ENCODE measurements at regions not wholly inside any gene's neighbourhood (a gene's known extent, or its start where the extent isn't known, plus 50 kb on each side); places are given as distances from the start of the nearest gene placed in this dataset.

DNA sequence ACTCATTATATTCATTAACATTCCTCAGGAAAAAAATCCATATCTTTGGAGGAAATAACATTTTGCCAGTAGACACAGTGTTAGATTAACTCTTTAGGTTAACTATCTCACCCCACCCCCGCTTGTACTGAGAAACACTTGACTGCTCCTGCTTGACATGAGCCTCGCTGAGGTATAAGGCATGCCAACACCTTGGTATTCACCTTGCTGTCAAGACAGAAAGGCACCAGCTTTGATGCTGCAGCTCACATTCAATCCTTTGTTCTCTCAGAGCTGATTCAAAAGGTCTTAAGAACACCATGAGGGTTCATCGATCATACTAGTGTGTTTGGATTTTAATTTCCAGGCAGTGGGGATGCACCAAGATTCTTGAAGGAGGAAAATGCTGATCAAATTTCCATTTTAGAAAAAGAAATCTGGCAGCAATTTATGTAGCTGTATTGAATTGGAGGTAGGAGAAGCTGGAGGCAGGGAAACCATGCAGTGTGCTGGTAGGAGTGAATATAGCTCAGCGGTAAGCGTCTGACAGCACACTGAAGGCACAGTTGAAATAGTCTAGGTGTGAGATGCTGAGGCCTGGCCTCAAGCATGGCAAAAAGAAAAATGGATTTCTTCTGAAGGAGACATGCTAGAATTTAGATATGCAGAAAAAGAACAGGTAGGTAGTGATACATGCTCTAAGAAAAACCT, 108.0 kb upstream of the ST6GALNAC5 start:
- no peak for DNase-seq (ENCODE audit: low spot score)
- intact Hi-C loops (cut with DNase I) = no loop called here

DNA sequence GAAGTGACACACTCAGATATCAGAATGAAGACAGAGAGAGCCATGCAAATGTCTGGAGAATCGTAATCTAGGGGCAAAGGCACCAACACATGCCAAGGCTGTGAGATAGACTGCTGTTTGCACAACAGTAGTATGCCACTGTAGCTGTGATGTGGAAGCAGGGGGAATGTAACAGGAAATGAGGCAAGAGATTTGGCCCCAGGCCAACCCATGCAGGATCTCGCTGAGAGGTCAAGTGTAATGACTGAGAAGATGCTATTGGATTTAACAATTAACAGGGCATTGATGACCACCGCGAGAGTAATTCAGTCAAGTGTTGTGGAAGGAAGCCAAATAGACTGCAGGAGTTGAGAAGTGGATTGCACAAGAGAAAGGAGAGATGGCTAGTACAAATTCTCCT, 107.3 kb upstream of the ST6GALNAC5 start:
- no peak for DNase-seq (ENCODE audit: low spot score)
- intact Hi-C loops (cut with DNase I) = no loop called here

DNA sequence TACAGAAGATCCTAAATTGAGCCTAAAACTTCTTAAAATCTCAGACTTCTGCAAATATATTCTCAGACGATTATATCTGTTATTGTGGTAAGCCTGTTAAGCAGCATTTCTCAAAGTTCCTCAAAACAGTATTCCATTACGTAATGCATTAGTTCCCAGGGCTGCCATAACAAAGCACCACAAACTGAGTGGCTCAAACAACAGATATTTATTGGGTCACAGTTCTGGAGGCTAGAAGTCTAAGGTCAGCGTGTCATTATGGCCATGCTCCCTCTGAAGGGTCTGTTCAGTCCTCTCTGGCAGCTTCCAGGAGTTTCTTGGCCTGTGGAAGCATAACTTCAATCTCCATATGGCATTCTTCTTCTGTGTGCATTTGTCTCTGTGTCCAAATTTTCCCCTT, 103.5 kb upstream of the ST6GALNAC5 start:
- intact Hi-C loops (cut with DNase I) = no loop called here
- no peak for DNase-seq (ENCODE audit: low spot score)

DNA sequence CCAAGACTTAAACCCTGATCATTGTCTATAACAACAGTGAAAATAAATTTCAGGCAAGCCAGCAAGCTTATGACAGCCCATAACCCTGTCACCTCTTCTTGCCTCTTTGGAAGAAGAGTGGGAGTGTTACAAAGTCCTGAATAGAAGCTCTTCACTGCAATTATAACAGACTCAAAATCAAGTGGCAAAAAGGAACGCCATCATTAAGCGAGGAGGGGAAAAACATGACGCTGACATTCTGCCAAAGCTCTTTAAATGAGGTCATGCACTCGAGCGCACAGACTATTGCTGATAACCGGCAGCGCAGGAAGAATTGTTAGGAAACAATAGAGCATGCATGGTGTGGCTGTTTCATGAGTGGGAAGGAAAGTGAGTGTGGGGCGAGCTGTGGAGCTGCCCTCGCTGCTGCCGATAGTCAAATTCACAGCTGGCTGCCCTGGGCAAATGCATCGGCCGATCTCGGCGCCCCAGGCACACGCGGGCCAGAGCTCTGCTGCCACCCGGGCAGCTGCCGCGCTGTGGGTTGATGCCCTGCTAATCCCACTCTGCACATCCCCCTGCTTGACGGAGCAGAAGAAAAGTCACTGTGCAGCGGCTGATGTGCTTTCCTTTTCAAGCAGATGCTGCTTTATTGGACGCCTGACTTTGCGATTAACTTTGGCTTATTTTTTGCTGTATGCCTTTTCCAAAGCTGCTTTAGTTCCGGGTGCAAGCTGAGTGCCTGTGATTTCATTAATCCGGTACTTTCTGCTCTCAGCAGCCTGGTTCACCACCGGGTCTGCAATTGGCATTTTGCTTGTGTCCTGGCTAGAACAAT, 102.4 kb upstream of the ST6GALNAC5 start:
- intact Hi-C loops (cut with DNase I) = no loop called here
- DNase-seq (ENCODE audit: low spot score) = no peak

DNA sequence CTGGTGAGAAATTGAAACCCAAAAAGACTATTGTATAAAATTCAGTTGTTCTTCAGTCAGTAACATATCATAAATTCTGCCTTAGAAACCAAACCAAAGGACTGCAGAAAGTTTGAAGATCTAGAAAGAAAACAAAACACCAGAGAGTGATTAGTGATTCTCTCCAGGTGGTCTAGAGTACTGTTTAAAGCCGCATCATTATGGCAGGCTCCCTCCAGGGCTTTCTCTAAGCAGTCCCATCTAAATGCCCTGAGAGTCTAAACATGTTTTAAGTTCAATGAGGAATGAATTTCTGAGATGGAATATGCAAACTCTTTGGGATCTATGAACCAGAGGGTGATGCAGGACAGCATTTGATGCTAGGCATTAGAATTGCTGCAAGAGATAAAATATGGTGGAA, 100.9 kb upstream of the ST6GALNAC5 start:
- intact Hi-C loops (cut with DNase I) = no loop called here

DNA sequence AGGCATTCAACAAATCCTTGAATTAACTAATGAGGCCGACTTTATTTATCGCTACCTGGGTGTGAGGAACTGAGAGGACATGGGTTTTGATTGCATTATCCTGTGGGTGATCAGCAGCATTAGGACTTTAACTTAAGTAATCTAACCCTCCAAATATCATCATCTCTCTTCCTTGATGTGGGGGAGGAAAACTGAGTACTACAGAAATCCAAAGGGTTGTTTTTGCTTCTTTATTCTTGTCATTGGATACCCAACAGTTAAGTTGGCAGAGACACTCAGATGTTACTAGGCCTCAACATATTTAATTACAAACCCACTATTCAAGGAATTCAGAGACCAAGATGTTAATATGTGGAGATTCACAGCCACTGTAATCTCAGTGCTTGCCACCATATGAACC, 97.4 kb upstream of the ST6GALNAC5 start:
- intact Hi-C loops (cut with DNase I) = no loop called here
- no peak for DNase-seq (ENCODE audit: low spot score)

More for the DNA sequence above, 100.9 kb upstream of the ST6GALNAC5 start:
- DNase-seq (ENCODE audit: low spot score) = no peak

DNA sequence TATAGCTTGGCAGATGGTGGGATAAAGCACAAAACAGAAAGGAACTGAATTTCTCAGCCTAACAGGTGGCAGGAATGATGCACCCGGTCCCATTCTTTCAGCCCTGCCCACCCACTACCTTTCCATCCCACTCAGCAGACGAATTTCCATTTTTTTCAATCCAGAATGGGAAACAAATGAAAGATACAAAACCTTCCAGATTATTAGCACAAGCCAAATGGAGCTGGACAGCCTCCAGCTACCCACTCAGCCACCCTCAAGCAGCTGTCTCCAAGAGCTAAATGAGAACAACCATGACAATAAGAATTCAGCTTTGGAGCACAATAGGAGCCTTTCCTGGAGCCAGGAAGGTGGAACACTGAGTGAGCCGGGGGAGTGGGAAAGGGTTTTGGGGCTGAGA, 96.3 kb upstream of the ST6GALNAC5 start:
- no peak for DNase-seq (ENCODE audit: low spot score)
- intact Hi-C loops (cut with DNase I) = no loop called here

DNA sequence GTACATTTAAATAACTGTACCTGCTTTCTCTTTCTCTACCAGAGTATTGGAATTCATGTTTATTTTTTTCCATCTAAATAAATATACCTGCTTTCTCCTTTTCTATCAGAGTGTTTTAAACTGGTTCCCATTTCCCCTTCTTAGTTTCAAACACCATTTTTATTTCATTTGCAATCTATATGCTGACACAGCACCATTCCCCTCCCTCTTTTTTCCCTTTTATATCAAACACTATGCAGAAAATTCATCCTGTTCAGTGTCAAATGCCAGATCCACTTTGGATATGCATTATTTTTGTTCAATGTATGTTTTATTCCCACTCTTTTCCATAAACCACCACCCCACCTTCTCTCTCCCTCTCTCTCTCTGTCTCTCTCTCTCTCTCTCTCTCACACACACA, 85.8 kb upstream of the ST6GALNAC5 start:
- intact Hi-C loops (cut with DNase I) = no loop called here
- no peak for DNase-seq (ENCODE audit: low spot score)

DNA sequence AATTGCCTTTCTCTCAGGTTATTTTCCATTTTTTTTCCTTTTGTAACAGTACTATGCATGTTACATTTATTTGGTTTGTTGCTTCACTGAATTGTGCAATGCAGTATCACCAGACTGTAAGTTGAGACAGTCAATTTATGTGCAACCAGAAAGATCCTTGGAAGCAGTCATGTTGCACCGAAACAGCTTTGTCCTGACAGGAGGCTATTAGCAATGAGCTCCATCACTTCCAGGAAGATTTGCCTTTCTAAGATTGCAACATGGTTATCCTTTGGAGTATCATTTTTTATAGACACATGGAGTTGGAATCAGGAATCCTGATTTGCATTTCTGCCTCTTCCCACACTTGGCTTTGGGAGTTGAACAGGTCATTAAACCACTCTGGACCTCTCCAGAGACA, 84.5 kb upstream of the ST6GALNAC5 start:
- intact Hi-C loops (cut with DNase I) = no loop called here
- DNase-seq (ENCODE audit: low spot score) = no peak

DNA sequence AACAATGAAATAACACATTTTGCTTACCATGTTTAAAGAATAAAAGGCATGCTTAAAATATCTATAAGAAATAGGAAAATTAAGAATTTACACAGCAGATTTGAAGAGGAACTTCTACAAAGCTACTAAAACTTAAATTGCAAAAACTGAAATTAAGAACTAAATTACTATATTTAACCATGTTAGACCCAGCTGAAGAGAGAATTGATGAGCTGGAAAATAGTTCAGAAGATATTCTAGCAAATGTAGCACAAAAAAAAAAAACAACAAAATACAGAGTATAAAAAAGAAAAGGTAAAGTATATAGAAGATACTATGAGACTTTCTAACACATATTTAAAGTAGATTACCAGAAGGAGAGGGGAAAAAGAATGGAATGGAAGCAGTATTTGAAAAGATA, 82.8 kb upstream of the ST6GALNAC5 start:
- no peak for DNase-seq (ENCODE audit: low spot score)
- intact Hi-C loops (cut with DNase I) = no loop called here

DNA sequence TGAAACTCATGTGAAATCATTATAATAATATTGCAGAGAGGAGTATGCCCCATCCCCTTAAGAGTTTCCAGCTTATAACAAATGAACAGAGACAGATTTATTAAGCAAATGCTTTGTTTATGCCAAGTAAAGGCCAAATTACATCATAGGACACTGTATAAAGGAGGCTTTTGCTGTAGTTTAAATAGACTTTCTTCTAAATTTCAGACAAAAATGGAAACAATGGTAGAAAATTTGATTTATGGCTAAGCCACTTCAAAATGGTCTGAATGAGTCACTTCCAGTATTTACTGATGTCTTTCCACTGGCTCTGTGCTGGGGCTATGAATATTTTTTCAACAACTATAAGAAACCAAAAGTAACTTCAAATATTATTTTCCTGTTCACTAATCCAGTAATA, 81.1 kb upstream of the ST6GALNAC5 start:
- intact Hi-C loops (cut with DNase I) = no loop called here
- no peak for DNase-seq (ENCODE audit: low spot score)

DNA sequence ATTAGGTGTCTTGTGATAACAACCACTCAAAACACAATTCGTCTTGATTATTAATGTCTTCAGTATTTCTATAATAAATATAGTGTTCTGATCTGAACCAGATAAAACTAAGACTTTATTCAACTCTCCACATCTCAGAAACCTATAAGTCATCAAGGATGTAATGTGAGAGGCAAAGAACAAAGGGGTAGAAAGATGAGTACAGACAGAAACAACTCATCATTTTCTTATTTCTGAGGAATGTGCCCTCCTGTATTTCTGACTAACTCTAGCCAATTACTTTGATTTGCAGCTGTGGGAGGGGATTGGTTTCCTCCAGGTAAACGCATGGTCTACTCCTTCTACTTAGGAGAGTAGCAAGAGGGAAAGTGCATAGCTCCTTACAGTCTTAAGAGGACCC, 73.7 kb upstream of the ST6GALNAC5 start:
- DNase-seq (ENCODE audit: low spot score) = no peak
- intact Hi-C loops (cut with DNase I) = no loop called here

DNA sequence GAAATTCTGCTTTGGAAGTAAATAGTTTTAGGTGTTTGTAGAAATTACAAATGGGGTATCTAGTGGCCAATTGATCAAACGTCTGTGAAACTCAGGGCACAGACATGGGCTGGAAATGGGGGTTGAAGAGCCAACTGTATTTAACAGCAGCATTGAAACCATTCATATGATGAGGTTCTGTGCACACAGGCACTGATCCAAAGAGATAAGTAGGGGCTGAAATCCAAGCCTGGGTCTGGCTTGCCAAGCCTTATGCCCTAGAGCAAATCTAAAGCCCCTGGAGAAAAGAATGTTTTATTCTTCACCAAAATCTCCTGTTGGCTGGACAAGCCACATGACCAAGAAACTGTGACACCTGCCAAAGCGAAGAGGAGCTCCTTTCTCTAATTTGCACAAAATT, 67.6 kb upstream of the ST6GALNAC5 start:
- intact Hi-C loops (cut with DNase I) = no loop called here
- no peak for DNase-seq (ENCODE audit: low spot score)

DNA sequence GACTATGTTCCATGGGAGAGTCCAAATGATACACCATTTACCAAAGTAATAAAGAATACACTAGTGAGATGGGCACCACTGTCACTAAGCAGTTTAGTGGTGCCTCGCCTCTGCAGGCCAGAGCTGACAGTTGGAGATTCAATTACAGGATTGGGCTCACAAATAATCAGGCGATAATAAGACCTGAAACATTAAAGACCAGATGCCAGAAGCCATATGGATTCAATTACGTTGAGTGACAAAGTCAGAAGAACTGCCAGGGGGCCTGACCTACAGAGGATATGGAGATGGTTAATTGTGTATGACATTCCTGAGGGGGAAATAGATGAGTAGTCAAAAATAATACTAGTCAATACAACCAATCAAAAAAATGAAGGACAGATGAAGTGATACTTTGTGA, 65.2 kb upstream of the ST6GALNAC5 start:
- intact Hi-C loops (cut with DNase I) = no loop called here
- DNase-seq (ENCODE audit: low spot score) = no peak

DNA sequence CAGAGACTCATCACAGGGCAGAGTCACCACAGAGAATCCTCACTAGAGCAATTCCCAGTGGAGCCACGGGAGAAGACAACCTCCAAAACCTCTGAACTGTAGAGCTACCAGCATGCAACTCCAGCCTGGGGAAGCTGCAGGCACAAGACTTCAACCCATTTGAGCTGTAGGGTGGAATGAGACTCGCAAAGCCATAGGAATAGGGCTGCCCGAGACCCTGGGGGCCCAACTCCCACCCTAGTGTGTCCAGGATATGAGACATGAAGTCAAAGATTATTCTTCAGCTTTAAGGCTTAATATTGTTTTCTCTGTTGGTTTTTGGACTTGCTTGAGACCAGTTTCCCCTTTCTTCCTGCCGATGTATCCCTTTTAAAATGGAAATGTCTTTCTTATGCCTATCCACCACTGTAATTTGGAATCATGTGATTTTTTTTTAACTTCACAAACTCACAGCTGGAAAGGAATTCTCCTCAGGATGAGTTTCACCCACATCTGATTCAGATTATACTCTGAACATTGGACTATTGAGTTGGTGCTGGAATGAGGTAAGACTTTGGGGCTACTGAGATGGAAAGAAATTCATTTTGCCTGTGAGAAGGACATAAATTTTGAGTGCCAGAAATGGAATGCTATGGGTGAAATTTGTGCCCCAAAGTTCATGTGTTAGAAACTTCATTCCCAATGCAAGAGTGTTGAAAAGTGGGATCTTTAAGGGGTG, 59.6 kb upstream of the ST6GALNAC5 start:
- intact Hi-C loops (cut with DNase I) = no loop called here
- no peak for DNase-seq (ENCODE audit: low spot score)
